Central memory CD8-positive, alpha-beta T cell (primary cell): ENCODE measurements at regions not wholly inside any gene's neighbourhood (a gene's known extent, or its start where the extent isn't known, plus 50 kb on each side); places are given as distances from the start of the nearest gene placed in this dataset.
A peak's percentile ranks its signal among the peaks of the same experiment; 100 is the strongest.

Experiments used
- ATAC-seq: fragments of 150-1000 bp; cut with Tn5 transposase; replicated peaks from 2 replicates; pipeline ENCODE4 v1.10.0; 2022; ENCODE audit warnings: mild to moderate bottlenecking, moderate FRiP score, moderate number of reproducible peaks; ENCODE audit not compliant: poor library complexity, severe bottlenecking; ENCODE audit errors: extremely low read depth
- DNase-seq, 2 donors: peaks; one replicate each; pipeline ENCODE4 v3.0.0; 2021; ENCODE audit warnings: low spot score in 2 of 2
- H3K27ac Mint-ChIP-seq: one replicate; pipeline ENCODE4 v1.8.0; 2022; ENCODE audit warnings: low read depth, mild to moderate bottlenecking, moderate library complexity, mixed read lengths
- H3K27me3 Mint-ChIP-seq: one replicate; pipeline ENCODE4 v1.8.0; 2022; ENCODE audit warnings: mixed read lengths
- H3K36me3 Mint-ChIP-seq: one replicate; pipeline ENCODE4 v1.8.0; 2022; ENCODE audit warnings: mild to moderate bottlenecking, moderate library complexity, mixed read lengths; ENCODE audit not compliant: insufficient read depth
- H3K4me1 Mint-ChIP-seq: one replicate; pipeline ENCODE4 v1.8.0; 2022; ENCODE audit warnings: mixed read lengths
- H3K4me3 Mint-ChIP-seq: one replicate; pipeline ENCODE4 v1.8.0; 2022; ENCODE audit warnings: mild to moderate bottlenecking, moderate library complexity, mixed read lengths
- H3K9me3 Mint-ChIP-seq: one replicate; pipeline ENCODE4 v1.8.0; 2022; ENCODE audit warnings: mixed read lengths

GRCh38 chr22:47933226-47933625, 1170.8 kb downstream of the TBC1D22A start:
- no peaks in the 10 kb centered on the region for H3K4me1 Mint-ChIP-seq
- no peak overlapping the region for H3K27ac Mint-ChIP-seq
- H3K4me3 Mint-ChIP-seq: no peak overlapping the region
- DNase-seq (no peak), ATAC-seq (no peak)
- H3K9me3 Mint-ChIP-seq: peaks cover 6% of the 10 kb centered on the region
- no peaks in the 10 kb centered on the region for H3K36me3 Mint-ChIP-seq
- H3K27me3 Mint-ChIP-seq: peaks cover 32% of the 10 kb centered on the region

- H3K4me1 Mint-ChIP-seq: no peaks in the 10 kb centered on the region
- no peaks in the 10 kb centered on the region for H3K9me3 Mint-ChIP-seq
- peaks cover 52% of the 10 kb centered on the region for H3K27me3 Mint-ChIP-seq
- H3K36me3 Mint-ChIP-seq: no peaks in the 10 kb centered on the region
- no peak for ATAC-seq
- H3K4me3 Mint-ChIP-seq: no peak overlapping the region
- DNase-seq: no peak
- no peak overlapping the region for H3K27ac Mint-ChIP-seq
These were observed 1167.3 kb downstream of the TBC1D22A start for GRCh38 chr22:47929646-47930185.

- ATAC-seq: no peak
- no peaks in the 10 kb centered on the region for H3K9me3 Mint-ChIP-seq
These were observed 1166.6 kb downstream of the TBC1D22A start for GRCh38 chr22:47929073-47929472.

GRCh38 chr22:47928631-47929030, 1166.2 kb downstream of the TBC1D22A start:
- DNase-seq (no peak), ATAC-seq (no peak)
- H3K4me1 Mint-ChIP-seq: no peaks in the 10 kb centered on the region
- peaks cover 52% of the 10 kb centered on the region for H3K27me3 Mint-ChIP-seq
- no peaks in the 10 kb centered on the region for H3K36me3 Mint-ChIP-seq
- H3K27ac Mint-ChIP-seq: no peak overlapping the region
- H3K4me3 Mint-ChIP-seq: no peak overlapping the region
- H3K9me3 Mint-ChIP-seq: peaks cover 4% of the 10 kb centered on the region

More at GRCh38 chr22:47929073-47929472, 1166.6 kb downstream of the TBC1D22A start:
- Mint-ChIP-seq H3K36me3 (no peaks in the 10 kb centered on the region), H3K27ac (no peak overlapping the region), H3K4me3 (no peak overlapping the region), H3K27me3 (peaks cover 52% of the 10 kb centered on the region), H3K4me1 (no peaks in the 10 kb centered on the region)
- DNase-seq: no peak

- H3K27me3 Mint-ChIP-seq: peaks cover 52% of the 10 kb centered on the region
- peaks cover 6% of the 10 kb centered on the region for H3K9me3 Mint-ChIP-seq
- DNase-seq: no peak
- no peak overlapping the region for H3K4me3 Mint-ChIP-seq
- no peaks in the 10 kb centered on the region for H3K4me1 Mint-ChIP-seq
- no peak overlapping the region for H3K27ac Mint-ChIP-seq
- no peaks in the 10 kb centered on the region for H3K36me3 Mint-ChIP-seq
- ATAC-seq: no peak
These were observed 1165.3 kb downstream of the TBC1D22A start for GRCh38 chr22:47927648-47928210.

- peaks cover 18% of the 10 kb centered on the region for H3K27me3 Mint-ChIP-seq
These were observed 1160.6 kb downstream of the TBC1D22A start for GRCh38 chr22:47923011-47923427.

GRCh38 chr22:47921906-47922305, 1159.5 kb downstream of the TBC1D22A start:
- ATAC-seq (no peak), DNase-seq (no peak)
- Mint-ChIP-seq H3K27ac (no peak overlapping the region), H3K4me1 (peaks cover 11% of the 10 kb centered on the region), H3K9me3 (peaks cover 6% of the 10 kb centered on the region), H3K27me3 (peaks cover 7% of the 10 kb centered on the region), H3K4me3 (no peak overlapping the region), H3K36me3 (peaks cover 3% of the 10 kb centered on the region)

More at GRCh38 chr22:47923011-47923427, 1160.6 kb downstream of the TBC1D22A start:
- Mint-ChIP-seq H3K4me3 (no peak overlapping the region), H3K4me1 (peaks cover 10% of the 10 kb centered on the region), H3K36me3 (peaks cover 3% of the 10 kb centered on the region), H3K27ac (no peak overlapping the region), H3K9me3 (peaks cover 6% of the 10 kb centered on the region)
- no peak for ATAC-seq
- no peak for DNase-seq

- no peak overlapping the region for H3K27ac Mint-ChIP-seq
- DNase-seq (no peak), ATAC-seq (no peak)
- H3K4me1 Mint-ChIP-seq: peaks cover 11% of the 10 kb centered on the region
- H3K27me3 Mint-ChIP-seq: no peaks in the 10 kb centered on the region
- H3K4me3 Mint-ChIP-seq: no peak overlapping the region
- H3K9me3 Mint-ChIP-seq: peaks cover 6% of the 10 kb centered on the region
- peaks cover 3% of the 10 kb centered on the region for H3K36me3 Mint-ChIP-seq
These were observed 1158.0 kb downstream of the TBC1D22A start for GRCh38 chr22:47920380-47920959.

GRCh38 chr22:47919893-47920292, 1157.4 kb downstream of the TBC1D22A start:
- no peak for DNase-seq
- H3K27ac Mint-ChIP-seq: no peak overlapping the region
- H3K4me1 Mint-ChIP-seq: peaks cover 11% of the 10 kb centered on the region
- no peak for ATAC-seq
- H3K4me3 Mint-ChIP-seq: no peak overlapping the region
- H3K36me3 Mint-ChIP-seq: peaks cover 3% of the 10 kb centered on the region
- peaks cover 6% of the 10 kb centered on the region for H3K9me3 Mint-ChIP-seq
- H3K27me3 Mint-ChIP-seq: no peaks in the 10 kb centered on the region

- H3K4me3 Mint-ChIP-seq: peak overlapping the region; percentile 29
- H3K4me1 Mint-ChIP-seq: peaks cover 13% of the 10 kb centered on the region
- ATAC-seq (no peak), DNase-seq (no peak)
- peaks cover 3% of the 10 kb centered on the region for H3K36me3 Mint-ChIP-seq
- peaks cover 2% of the 10 kb centered on the region for H3K27me3 Mint-ChIP-seq
- H3K27ac Mint-ChIP-seq: no peak overlapping the region
- peaks cover 6% of the 10 kb centered on the region for H3K9me3 Mint-ChIP-seq
These were observed 1156.6 kb downstream of the TBC1D22A start for GRCh38 chr22:47919001-47919441.

- ATAC-seq: peak; percentile 70
- peaks cover 3% of the 10 kb centered on the region for H3K36me3 Mint-ChIP-seq
- H3K9me3 Mint-ChIP-seq: no peaks in the 10 kb centered on the region
- DNase-seq: no peak
- H3K4me1 Mint-ChIP-seq: peaks cover 16% of the 10 kb centered on the region
- H3K27me3 Mint-ChIP-seq: peaks cover 9% of the 10 kb centered on the region
- no peak overlapping the region for H3K27ac Mint-ChIP-seq
- peak overlapping the region; percentile 29 for H3K4me3 Mint-ChIP-seq
These were observed 1155.9 kb downstream of the TBC1D22A start for GRCh38 chr22:47918276-47918921.

GRCh38 chr22:47914481-47915097, 1152.1 kb downstream of the TBC1D22A start:
- H3K27me3 Mint-ChIP-seq: peaks cover 31% of the 10 kb centered on the region
- peaks cover 4% of the 10 kb centered on the region for H3K36me3 Mint-ChIP-seq
- ATAC-seq: no peak
- H3K27ac Mint-ChIP-seq: no peak overlapping the region
- peaks cover 16% of the 10 kb centered on the region for H3K4me1 Mint-ChIP-seq
- peaks cover 10% of the 10 kb centered on the region for H3K9me3 Mint-ChIP-seq
- H3K4me3 Mint-ChIP-seq: no peak overlapping the region
- DNase-seq: no peak
